Skin of body (tissue), 1 donor: ENCODE measurements at regions not wholly inside any gene's neighbourhood (a gene's known extent, or its start where the extent isn't known, plus 50 kb on each side); places are given as distances from the start of the nearest gene placed in this dataset.

ENCODE experiments used
- DNase-seq: peaks from one replicate; lab custom pipeline; 2025; lab: John Stamatoyannopoulos, UW

- no peak for DNase-seq
These were observed 167.8 kb downstream of the RAB28 start for GRCh38 chr4:13316354-13316753.

GRCh38 chr4:13313856-13314255 lies 170.3 kb downstream of the RAB28 start:
- no peak for DNase-seq

GRCh38 chr4:13312264-13312663 lies 171.9 kb downstream of the RAB28 start:
- DNase-seq, result no peak

- no peak for DNase-seq
These were observed 174.4 kb downstream of the RAB28 start for GRCh38 chr4:13309751-13310150.

GRCh38 chr4:13306356-13306755 lies 177.8 kb downstream of the RAB28 start:
- DNase-seq, result no peak

GRCh38 chr4:13302876-13303275 lies 181.3 kb downstream of the RAB28 start:
- DNase-seq, result peak; percentile 12

- no peak for DNase-seq
These were observed 184.8 kb downstream of the RAB28 start for GRCh38 chr4:13299343-13299742.

- DNase-seq, result no peak
These were observed 185.5 kb downstream of the RAB28 start for GRCh38 chr4:13298655-13299054.

- no peak for DNase-seq
These were observed 187.2 kb downstream of the RAB28 start for GRCh38 chr4:13296986-13297385.

- no peak for DNase-seq
These were observed 189.1 kb downstream of the RAB28 start for GRCh38 chr4:13294961-13295605.

- no peak for DNase-seq
These were observed 191.8 kb downstream of the RAB28 start for GRCh38 chr4:13292372-13292771.

- no peak for DNase-seq
These were observed 194.7 kb downstream of the RAB28 start for GRCh38 chr4:13289391-13289790.

GRCh38 chr4:13285336-13285735 lies 198.8 kb downstream of the RAB28 start:
- DNase-seq, result no peak

- DNase-seq, result no peak
These were observed 199.2 kb downstream of the RAB28 start for GRCh38 chr4:13284932-13285331.

GRCh38 chr4:13276357-13276756 lies 207.8 kb downstream of the RAB28 start:
- DNase-seq, result no peak

- no peak for DNase-seq
These were observed 215.4 kb downstream of the RAB28 start for GRCh38 chr4:13268703-13269102.

GRCh38 chr4:13268165-13268564 lies 216.0 kb downstream of the RAB28 start:
- DNase-seq, result no peak

- DNase-seq, result no peak
These were observed 217.0 kb downstream of the RAB28 start for GRCh38 chr4:13267091-13267490.

- no peak for DNase-seq
These were observed 217.5 kb downstream of the RAB28 start for GRCh38 chr4:13266687-13267086.

- DNase-seq, result no peak
These were observed 220.1 kb downstream of the RAB28 start for GRCh38 chr4:13263967-13264525.

- no peak for DNase-seq
These were observed 221.3 kb downstream of the RAB28 start for GRCh38 chr4:13262816-13263215.

GRCh38 chr4:13261486-13262257 lies 222.5 kb downstream of the RAB28 start:
- no peak for DNase-seq

- no peak for DNase-seq
These were observed 223.6 kb downstream of the RAB28 start for GRCh38 chr4:13260513-13260912.
